Prostate gland (tissue), 2 donors: ENCODE measurements at regions not wholly inside any gene's neighbourhood (a gene's known extent, or its start where the extent isn't known, plus 50 kb on each side); places are given as distances from the start of the nearest gene placed in this dataset.

Source experiments
- POLR2A ChIP-seq: fragments of 450-650 bp; IDR thresholded peaks from one replicate; pipeline ENCODE4 v1.6.1; 2016; ENCODE audit warnings: antibody characterized with exemption, mild to moderate bottlenecking
- POLR2AphosphoS5 ChIP-seq: sonication (generic); formaldehyde crosslinking; IDR thresholded peaks from one replicate; pipeline ENCODE4 v1.6.1; 2017; ENCODE audit warnings: antibody characterized with exemption
- TF ChIP-seq, protein P1 (sequence below), 4 experiments: fragments of 200-600 bp in 2 of 4; fragments of 450-650 bp in 2 of 4; sonication (generic) in 2 of 4; IDR thresholded peaks; 1 replicate in 3 of 4; 2 replicates in 1 of 4; pipeline ENCODE4 v1.5.1; 2016 to 2019; ENCODE audit warnings: antibody characterized with exemption in 4 of 4, mild to moderate bottlenecking in 2 of 4, moderate library complexity in 2 of 4

DNA sequence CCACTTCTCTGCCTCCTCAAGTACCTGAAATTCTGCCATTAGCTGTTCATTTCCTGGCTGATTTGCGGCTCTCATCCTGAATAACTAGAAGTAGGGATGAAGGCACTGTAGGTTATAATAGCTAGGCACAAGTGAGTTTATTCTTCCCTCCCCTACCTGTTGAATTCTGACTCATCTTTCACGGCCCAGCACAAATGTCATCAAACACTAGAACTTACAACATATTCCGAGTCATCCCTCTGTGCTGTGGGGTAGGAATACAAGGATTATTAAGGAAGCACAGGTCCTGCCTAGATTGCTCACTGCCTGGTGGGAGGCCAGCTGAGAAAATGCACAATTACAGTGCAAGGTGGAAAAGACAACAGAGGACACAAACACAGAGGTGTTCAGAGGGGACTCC is 103.7 kb upstream of the ASIC2 start:
- TF ChIP-seq, protein P1, sequence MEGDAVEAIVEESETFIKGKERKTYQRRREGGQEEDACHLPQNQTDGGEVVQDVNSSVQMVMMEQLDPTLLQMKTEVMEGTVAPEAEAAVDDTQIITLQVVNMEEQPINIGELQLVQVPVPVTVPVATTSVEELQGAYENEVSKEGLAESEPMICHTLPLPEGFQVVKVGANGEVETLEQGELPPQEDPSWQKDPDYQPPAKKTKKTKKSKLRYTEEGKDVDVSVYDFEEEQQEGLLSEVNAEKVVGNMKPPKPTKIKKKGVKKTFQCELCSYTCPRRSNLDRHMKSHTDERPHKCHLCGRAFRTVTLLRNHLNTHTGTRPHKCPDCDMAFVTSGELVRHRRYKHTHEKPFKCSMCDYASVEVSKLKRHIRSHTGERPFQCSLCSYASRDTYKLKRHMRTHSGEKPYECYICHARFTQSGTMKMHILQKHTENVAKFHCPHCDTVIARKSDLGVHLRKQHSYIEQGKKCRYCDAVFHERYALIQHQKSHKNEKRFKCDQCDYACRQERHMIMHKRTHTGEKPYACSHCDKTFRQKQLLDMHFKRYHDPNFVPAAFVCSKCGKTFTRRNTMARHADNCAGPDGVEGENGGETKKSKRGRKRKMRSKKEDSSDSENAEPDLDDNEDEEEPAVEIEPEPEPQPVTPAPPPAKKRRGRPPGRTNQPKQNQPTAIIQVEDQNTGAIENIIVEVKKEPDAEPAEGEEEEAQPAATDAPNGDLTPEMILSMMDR (IDR thresholded peaks at IDR 0.05): no peak
- no peak for TF ChIP-seq POLR2AphosphoS5
- no peak for TF ChIP-seq POLR2A
